Vagina (tissue), 2 donors: ENCODE measurements at regions not wholly inside any gene's neighbourhood (a gene's known extent, or its start where the extent isn't known, plus 50 kb on each side); places are given as distances from the start of the nearest gene placed in this dataset.
A peak's percentile ranks its signal among the peaks of the same experiment; 100 is the strongest.

Experiments
- DNase-seq, 2 donors: peaks; one replicate each; pipeline ENCODE4 v3.0.0-alpha.2; 2017; ENCODE audit errors: extremely low spot score in 2 of 2
- H3K27ac ChIP-seq: fragments of 200-600 bp; sonication (generic); one replicate; pipeline ENCODE4 v1.5.1; 2019
- H3K27me3 ChIP-seq: fragments of 200-600 bp; sonication (generic); one replicate; pipeline ENCODE4 v1.5.1; 2019
- H3K36me3 ChIP-seq, 2 donors: fragments of 200-600 bp; sonication (generic); one replicate each; pipeline ENCODE4 v1.5.1; 2017 to 2019
- H3K4me1 ChIP-seq: fragments of 200-600 bp; sonication (generic); one replicate; pipeline ENCODE4 v1.5.1; 2019
- H3K4me3 ChIP-seq, 2 donors: fragments of 200-600 bp; sonication (generic); 1 replicate in 1 of 2; 2 replicates in 1 of 2; pipeline ENCODE4 v1.5.1; 2016 to 2019
- H3K9me3 ChIP-seq: fragments of 200-600 bp; sonication (generic); one replicate; pipeline ENCODE4 v1.5.1; 2019
- POLR2A ChIP-seq, 2 donors: fragments of 450-650 bp; IDR thresholded peaks; one replicate each; pipeline ENCODE4 v1.6.1; 2017; ENCODE audit warnings: antibody characterized with exemption in 2 of 2, mild to moderate bottlenecking in 2 of 2, moderate library complexity in 2 of 2
- POLR2AphosphoS5 ChIP-seq, 2 donors: sonication (generic); formaldehyde crosslinking; IDR thresholded peaks; one replicate each; pipeline ENCODE4 v1.9.0; 2017; ENCODE audit warnings: antibody characterized with exemption in 2 of 2, mild to moderate bottlenecking in 2 of 2, low read depth in 1 of 2; ENCODE audit not compliant: insufficient read depth in 1 of 2
- intact Hi-C: fragments of 100-400 bp; cut with DNase I; formaldehyde crosslinking; loops from one replicate; pipeline ENCODE4 v1.15.1; 2023
- TF ChIP-seq, protein P1 (sequence below), 3 experiments: fragments of 450-650 bp in 2 of 3; fragments of 200-600 bp in 1 of 3; sonication (generic) in 1 of 3; IDR thresholded peaks; one replicate each; pipeline ENCODE4 v1.5.1; 2017 to 2019; ENCODE audit warnings: antibody characterized with exemption in 3 of 3, mild to moderate bottlenecking in 2 of 3, moderate library complexity in 2 of 3

DNA sequence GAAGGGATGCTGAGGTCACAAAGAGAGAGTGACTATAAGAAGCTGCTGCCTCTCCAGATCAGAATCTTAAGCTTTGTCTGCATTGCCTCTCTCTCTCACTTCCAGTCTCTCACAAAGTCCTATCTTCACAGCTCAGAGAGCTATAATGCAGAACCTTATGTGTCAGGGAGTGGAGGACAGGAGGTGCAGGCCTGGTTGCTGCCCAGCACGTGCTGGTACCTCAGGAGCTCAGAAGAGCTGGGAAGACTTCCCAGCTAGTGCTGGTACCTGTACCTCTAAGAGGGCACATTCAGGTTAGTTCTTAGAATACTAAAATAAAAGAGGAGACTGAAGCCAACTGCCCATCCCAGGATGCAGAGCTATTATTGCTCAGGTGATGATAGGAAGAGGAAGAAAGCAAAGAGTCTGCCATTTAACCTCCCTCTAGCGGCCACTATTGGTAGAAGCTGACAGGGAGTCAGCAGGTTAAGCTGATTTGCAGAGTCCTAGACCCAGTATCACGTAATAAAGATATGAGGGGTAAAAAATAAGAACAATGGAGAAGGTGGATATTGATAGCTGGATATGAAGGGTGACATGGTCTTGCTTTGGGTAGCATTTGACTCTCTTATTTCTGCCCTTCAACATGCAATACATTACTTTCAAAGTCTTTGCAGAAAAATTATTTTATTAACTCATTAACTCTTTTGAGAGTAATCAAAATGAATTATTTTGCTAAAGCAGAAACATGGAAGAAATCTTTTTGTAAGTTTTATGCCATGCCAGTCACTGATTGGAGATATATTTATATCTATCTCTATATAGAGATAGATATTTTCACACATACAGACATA, 138.1 kb upstream of the HMCN1 start:
- H3K9me3 ChIP-seq = no peaks in the 10 kb centered on the region
- peaks cover 15% of the 10 kb centered on the region for H3K4me1 ChIP-seq
- H3K36me3 ChIP-seq = no peaks in the 10 kb centered on the region
- no peak overlapping the region for H3K27ac ChIP-seq
- no peak overlapping the region for H3K4me3 ChIP-seq
- intact Hi-C loops = no loop called here
- TF ChIP-seq, protein P1, sequence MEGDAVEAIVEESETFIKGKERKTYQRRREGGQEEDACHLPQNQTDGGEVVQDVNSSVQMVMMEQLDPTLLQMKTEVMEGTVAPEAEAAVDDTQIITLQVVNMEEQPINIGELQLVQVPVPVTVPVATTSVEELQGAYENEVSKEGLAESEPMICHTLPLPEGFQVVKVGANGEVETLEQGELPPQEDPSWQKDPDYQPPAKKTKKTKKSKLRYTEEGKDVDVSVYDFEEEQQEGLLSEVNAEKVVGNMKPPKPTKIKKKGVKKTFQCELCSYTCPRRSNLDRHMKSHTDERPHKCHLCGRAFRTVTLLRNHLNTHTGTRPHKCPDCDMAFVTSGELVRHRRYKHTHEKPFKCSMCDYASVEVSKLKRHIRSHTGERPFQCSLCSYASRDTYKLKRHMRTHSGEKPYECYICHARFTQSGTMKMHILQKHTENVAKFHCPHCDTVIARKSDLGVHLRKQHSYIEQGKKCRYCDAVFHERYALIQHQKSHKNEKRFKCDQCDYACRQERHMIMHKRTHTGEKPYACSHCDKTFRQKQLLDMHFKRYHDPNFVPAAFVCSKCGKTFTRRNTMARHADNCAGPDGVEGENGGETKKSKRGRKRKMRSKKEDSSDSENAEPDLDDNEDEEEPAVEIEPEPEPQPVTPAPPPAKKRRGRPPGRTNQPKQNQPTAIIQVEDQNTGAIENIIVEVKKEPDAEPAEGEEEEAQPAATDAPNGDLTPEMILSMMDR (IDR thresholded peaks at IDR 0.05) = peak in 1 of 3 experiments; percentile 19
- TF ChIP-seq POLR2A (IDR thresholded peaks at IDR 0.05) (no peak), POLR2AphosphoS5 (IDR thresholded peaks at IDR 0.05; ENCODE audit: insufficient read depth in 1 of 2, low read depth in 1 of 2) (no peak)
- H3K27me3 ChIP-seq = no peaks in the 10 kb centered on the region
- no peak for DNase-seq

DNA sequence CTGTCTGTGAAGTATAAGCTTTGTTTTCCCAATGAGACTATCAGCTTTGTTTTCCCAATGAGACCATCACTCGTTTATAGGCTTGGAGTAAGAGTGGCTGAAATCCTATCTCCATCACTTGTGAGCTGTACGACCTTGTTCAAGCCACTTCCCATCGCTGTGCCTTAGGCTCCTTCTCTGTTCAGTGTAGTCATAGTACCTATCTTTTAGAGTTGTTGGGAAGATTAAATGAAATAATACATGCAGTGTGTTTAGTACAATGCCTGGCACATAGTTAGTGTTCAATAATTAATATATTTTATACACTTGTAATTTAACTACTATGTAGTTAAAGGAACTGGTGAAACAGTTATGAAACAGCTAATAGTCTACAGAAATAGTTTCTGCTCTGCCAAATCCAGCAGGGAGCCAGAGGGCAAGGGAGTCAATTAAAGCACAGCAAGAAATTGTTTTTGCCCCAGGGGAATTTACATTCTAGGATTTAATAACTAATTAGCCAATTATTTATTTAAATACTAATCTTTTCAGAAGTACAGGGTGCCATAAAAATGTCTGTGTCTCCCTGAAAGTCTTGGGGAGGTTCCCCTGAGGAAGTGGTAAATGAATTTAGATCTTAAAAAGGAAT, 139.3 kb upstream of the HMCN1 start:
- no peaks in the 10 kb centered on the region for H3K9me3 ChIP-seq
- intact Hi-C loops = no loop called here
- H3K36me3 ChIP-seq = no peaks in the 10 kb centered on the region
- H3K4me3 ChIP-seq = no peak overlapping the region
- no peaks in the 10 kb centered on the region for H3K27me3 ChIP-seq
- DNase-seq = no peak
- no peak for TF ChIP-seq POLR2A (IDR thresholded peaks at IDR 0.05)
- TF ChIP-seq, protein P1 (IDR thresholded peaks at IDR 0.05) = no peak
- no peak for TF ChIP-seq POLR2AphosphoS5 (IDR thresholded peaks at IDR 0.05; ENCODE audit: insufficient read depth in 1 of 2, low read depth in 1 of 2)
- peaks cover 15% of the 10 kb centered on the region for H3K4me1 ChIP-seq
- H3K27ac ChIP-seq = no peak overlapping the region

DNA sequence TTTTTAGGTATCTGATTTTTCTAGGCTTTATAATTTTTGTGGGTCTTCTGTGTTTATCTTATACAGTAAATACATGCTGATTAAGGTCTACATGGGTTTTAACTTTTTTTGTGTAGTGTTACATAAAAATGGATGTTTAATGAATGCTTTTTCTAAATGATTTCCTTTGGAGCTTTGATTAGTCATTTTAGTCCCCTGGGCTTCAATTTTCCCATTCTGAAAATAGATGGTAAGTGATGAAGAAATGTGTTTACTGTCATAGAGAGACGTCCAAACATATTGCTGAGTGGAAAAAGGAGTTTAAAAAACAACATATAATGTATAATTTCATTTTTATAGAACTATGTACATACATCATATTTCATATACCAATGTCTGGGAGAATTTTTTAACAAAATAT, 140.9 kb upstream of the HMCN1 start:
- Histone ChIP-seq H3K4me1 (peaks cover 15% of the 10 kb centered on the region), H3K27me3 (no peaks in the 10 kb centered on the region), H3K9me3 (no peaks in the 10 kb centered on the region), H3K27ac (no peak overlapping the region), H3K4me3 (no peak overlapping the region), H3K36me3 (no peaks in the 10 kb centered on the region)
- intact Hi-C loops = no loop called here
- TF ChIP-seq, protein P1 (IDR thresholded peaks at IDR 0.05) = no peak
- no peak for TF ChIP-seq POLR2AphosphoS5 (IDR thresholded peaks at IDR 0.05; ENCODE audit: insufficient read depth in 1 of 2, low read depth in 1 of 2)
- TF ChIP-seq POLR2A (IDR thresholded peaks at IDR 0.05) = no peak
- no peak for DNase-seq

DNA sequence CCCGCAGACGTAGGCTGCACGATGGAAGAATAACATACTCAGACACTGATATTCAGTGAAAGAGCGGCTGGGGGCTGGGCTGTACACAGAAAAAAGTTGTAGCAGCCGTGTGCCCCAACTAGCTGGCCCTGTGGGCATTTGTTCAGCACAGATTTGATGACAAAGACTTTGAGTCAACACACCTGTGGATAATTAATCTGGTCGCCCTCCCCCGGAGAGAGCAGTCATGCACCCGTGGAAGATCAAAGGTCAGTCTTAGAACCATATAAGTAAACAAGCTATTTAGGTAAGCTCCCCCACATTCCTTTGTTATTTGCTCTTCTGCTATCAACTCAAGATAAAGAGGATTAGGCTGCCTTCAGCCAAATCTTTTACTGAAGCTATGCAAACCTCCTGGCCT, 148.4 kb upstream of the HMCN1 start:
- H3K27ac ChIP-seq = no peak overlapping the region
- no peak for DNase-seq
- no peaks in the 10 kb centered on the region for H3K36me3 ChIP-seq
- no peaks in the 10 kb centered on the region for H3K4me1 ChIP-seq
- no peak for TF ChIP-seq POLR2A (IDR thresholded peaks at IDR 0.05)
- TF ChIP-seq, protein P1 (IDR thresholded peaks at IDR 0.05) = no peak
- no peak for TF ChIP-seq POLR2AphosphoS5 (IDR thresholded peaks at IDR 0.05; ENCODE audit: insufficient read depth in 1 of 2, low read depth in 1 of 2)
- no peaks in the 10 kb centered on the region for H3K27me3 ChIP-seq
- intact Hi-C loops = no loop called here
- H3K4me3 ChIP-seq = no peak overlapping the region
- H3K9me3 ChIP-seq = no peaks in the 10 kb centered on the region
